HG02642 (cell line): ENCODE measurements at regions not wholly inside any gene's neighbourhood (a gene's known extent, or its start where the extent isn't known, plus 50 kb on each side); places are given as distances from the start of the nearest gene placed in this dataset.
"Not testable (repeated sequence)": the region's sequence is repeated elsewhere in the genome, so short reads cannot be mapped to it uniquely, and the experiment has no call there.

ENCODE experiments used
- ATAC-seq: cut with Tn5 transposase; IDR thresholded peaks from one replicate; pipeline ENCODE4 v1.9.1; 2021; ENCODE audit warnings: mild to moderate bottlenecking; ENCODE audit not compliant: unreplicated experiment, poor library complexity

GRCh38 chr19:32041681-32042292 is 303.6 kb upstream of the ZNF507 start:
- no peak for ATAC-seq

- ATAC-seq, result no peak
Observed at GRCh38 chr19:32047788-32048187, 297.6 kb upstream of the ZNF507 start.

GRCh38 chr19:32053376-32053775 is 292.0 kb upstream of the ZNF507 start:
- no peak for ATAC-seq

GRCh38 chr19:32053861-32054260 is 291.5 kb upstream of the ZNF507 start:
- ATAC-seq, result no peak

- no peak for ATAC-seq
Observed at GRCh38 chr19:32058131-32058530, 287.3 kb upstream of the ZNF507 start.

- ATAC-seq, result no peak
Observed at GRCh38 chr19:32061315-32061714, 284.1 kb upstream of the ZNF507 start.

GRCh38 chr19:32063601-32064000 is 281.8 kb upstream of the ZNF507 start:
- ATAC-seq, result no peak

GRCh38 chr19:32066056-32066455 is 279.4 kb upstream of the ZNF507 start:
- no peak for ATAC-seq

- ATAC-seq, result no peak
Observed at GRCh38 chr19:32067685-32068084, 277.7 kb upstream of the ZNF507 start.

- no peak for ATAC-seq
Observed at GRCh38 chr19:32068793-32069192, 276.6 kb upstream of the ZNF507 start.

GRCh38 chr19:32070101-32070500 is 275.3 kb upstream of the ZNF507 start:
- no peak for ATAC-seq

- no peak for ATAC-seq
Observed at GRCh38 chr19:32082028-32082427, 263.4 kb upstream of the ZNF507 start.

- ATAC-seq, result not testable (repeated sequence)
Observed at GRCh38 chr19:32084756-32085363, 260.6 kb upstream of the ZNF507 start.

- no peak for ATAC-seq
Observed at GRCh38 chr19:32091241-32091640, 254.2 kb upstream of the ZNF507 start.

GRCh38 chr19:32097011-32097410 is 248.4 kb upstream of the ZNF507 start:
- ATAC-seq, result no peak

- ATAC-seq, result no peak
Observed at GRCh38 chr19:32097620-32098019, 247.8 kb upstream of the ZNF507 start.

- no peak for ATAC-seq
Observed at GRCh38 chr19:32098968-32099367, 246.4 kb upstream of the ZNF507 start.

GRCh38 chr19:32101206-32101605 is 244.2 kb upstream of the ZNF507 start:
- no peak for ATAC-seq

GRCh38 chr19:32103541-32103940 is 241.9 kb upstream of the ZNF507 start:
- no peak for ATAC-seq

GRCh38 chr19:32104153-32104849 is 241.1 kb upstream of the ZNF507 start:
- ATAC-seq, result no peak

GRCh38 chr19:32104850-32105235 is 240.6 kb upstream of the ZNF507 start:
- ATAC-seq, result no peak
